Stomach (tissue), 4 donors: ENCODE measurements at regions not wholly inside any gene's neighbourhood (a gene's known extent, or its start where the extent isn't known, plus 50 kb on each side); places are given as distances from the start of the nearest gene placed in this dataset.

Experiments used
- EP300 ChIP-seq: sonication (generic); formaldehyde crosslinking; IDR thresholded peaks from one replicate; pipeline ENCODE4 v1.6.1; 2017; ENCODE audit warnings: antibody characterized with exemption
- POLR2A ChIP-seq, 4 donors: fragments of 450-650 bp; IDR thresholded peaks; one replicate each; pipeline ENCODE4 v1.6.1; 2016; ENCODE audit warnings: antibody characterized with exemption in 4 of 4, control low read depth in 2 of 4, mild to moderate bottlenecking in 1 of 4, moderate library complexity in 1 of 4
- POLR2AphosphoS5 ChIP-seq, 3 donors: sonication (generic); formaldehyde crosslinking; IDR thresholded peaks; one replicate each; pipeline ENCODE4 v1.6.1; 2016; ENCODE audit warnings: antibody characterized with exemption in 3 of 3
- TF ChIP-seq, protein P1 (sequence below), 7 experiments: fragments of 450-650 bp in 4 of 7; fragments of 200-600 bp in 3 of 7; sonication (generic) in 3 of 7; IDR thresholded peaks; one replicate each; pipeline ENCODE4 v1.5.1; 2016 to 2019; ENCODE audit warnings: antibody characterized with exemption in 7 of 7, control low read depth in 2 of 7, mild to moderate bottlenecking in 1 of 7

GRCh38 chr13:47837906-47838305 is 163.2 kb downstream of the SUCLA2 start:
- TF ChIP-seq POLR2AphosphoS5 (IDR thresholded peaks at IDR 0.05) (no peak), EP300 (no peak), POLR2A (IDR thresholded peaks at IDR 0.05) (no peak)
- TF ChIP-seq, protein P1, sequence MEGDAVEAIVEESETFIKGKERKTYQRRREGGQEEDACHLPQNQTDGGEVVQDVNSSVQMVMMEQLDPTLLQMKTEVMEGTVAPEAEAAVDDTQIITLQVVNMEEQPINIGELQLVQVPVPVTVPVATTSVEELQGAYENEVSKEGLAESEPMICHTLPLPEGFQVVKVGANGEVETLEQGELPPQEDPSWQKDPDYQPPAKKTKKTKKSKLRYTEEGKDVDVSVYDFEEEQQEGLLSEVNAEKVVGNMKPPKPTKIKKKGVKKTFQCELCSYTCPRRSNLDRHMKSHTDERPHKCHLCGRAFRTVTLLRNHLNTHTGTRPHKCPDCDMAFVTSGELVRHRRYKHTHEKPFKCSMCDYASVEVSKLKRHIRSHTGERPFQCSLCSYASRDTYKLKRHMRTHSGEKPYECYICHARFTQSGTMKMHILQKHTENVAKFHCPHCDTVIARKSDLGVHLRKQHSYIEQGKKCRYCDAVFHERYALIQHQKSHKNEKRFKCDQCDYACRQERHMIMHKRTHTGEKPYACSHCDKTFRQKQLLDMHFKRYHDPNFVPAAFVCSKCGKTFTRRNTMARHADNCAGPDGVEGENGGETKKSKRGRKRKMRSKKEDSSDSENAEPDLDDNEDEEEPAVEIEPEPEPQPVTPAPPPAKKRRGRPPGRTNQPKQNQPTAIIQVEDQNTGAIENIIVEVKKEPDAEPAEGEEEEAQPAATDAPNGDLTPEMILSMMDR (IDR thresholded peaks at IDR 0.05) = no peak
